ENCODE measurements at regions not wholly inside any gene's neighbourhood (a gene's known extent, or its start where the extent isn't known, plus 50 kb on each side); places are given as distances from the start of the nearest gene placed in this dataset.

- H3K27ac ChIP-seq (ENCODE audit: insufficient read depth, low read length), result no peak overlapping the region
- peak overlapping the region; percentile 56 for H3K4me2 ChIP-seq (ENCODE audit: extremely low read depth, insufficient read depth, low read length)
These were observed 126.2 kb upstream of the PFN2 start for GRCh38 chr3:150096700-150097587.

DNA sequence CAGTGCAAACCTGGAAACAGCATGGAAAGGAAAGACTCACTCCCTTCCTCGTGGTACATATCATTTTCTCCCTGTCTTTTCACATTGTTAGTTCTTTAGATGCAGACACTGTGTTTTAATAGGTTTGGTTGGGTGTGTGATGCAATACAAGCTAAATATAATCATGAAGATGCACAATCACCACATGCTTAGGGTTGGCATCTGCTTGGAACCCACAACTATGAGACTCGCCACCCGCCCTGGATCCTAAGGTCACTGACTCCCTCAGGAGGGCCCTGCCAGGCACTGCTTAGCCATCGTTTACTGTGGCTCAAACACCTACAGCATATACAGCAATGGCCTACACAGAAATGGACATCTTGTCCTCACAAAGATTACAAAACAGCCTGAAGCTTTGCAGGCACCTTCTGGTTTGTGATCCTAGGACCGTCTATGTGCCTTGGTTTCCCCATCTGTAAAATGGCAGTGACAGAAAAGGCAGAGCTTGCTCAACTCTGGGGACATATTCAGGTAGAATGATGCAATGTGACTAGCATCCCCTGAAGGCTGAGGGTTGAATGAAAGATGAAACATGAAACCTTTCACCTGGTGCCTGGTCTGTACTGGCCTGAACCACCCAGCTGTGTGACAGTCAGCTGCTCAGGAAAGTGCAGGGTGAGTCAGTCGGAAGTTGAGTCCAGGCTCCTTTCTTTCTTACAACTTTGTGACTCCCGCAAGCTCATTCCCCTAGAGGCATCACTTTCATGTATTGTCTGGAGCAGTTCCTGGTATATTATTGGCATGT is 123.6 kb upstream of the PFN2 start:
- peaks cover 24% of the 10 kb centered on the region for H3K4me1 ChIP-seq (ENCODE audit: control insufficient read depth, extremely low read depth, insufficient read depth, low read length)
- H2AFZ ChIP-seq (ENCODE audit: low read length), result no peak overlapping the region
- H3K27me3 ChIP-seq (ENCODE audit: control insufficient read depth, insufficient read depth, low read length), result no peaks in the 10 kb centered on the region
- TF ChIP-seq CTCF (conservative IDR thresholded peaks at IDR 0.05 in 1 of 2, IDR thresholded peaks at IDR 0.05 in 1 of 2; ENCODE audit: low read depth in 1 of 2, low read length in 2 of 2), result no peak
- TF ChIP-seq EZH2 (IDR thresholded peaks at IDR 0.05; ENCODE audit: low read length, missing control alignments), result no peak
- no peak overlapping the region for H3K4me2 ChIP-seq (ENCODE audit: extremely low read depth, insufficient read depth, low read length)
- DNase-seq (ENCODE audit: low read depth in 2 of 2), result peak; percentile 39 to 67
- no peak overlapping the region for H3K9ac ChIP-seq (ENCODE audit: insufficient read depth, low read length)
- H3K4me3 ChIP-seq (replicated peaks in 1 of 4; ENCODE audit: control extremely low read depth in 1 of 4, insufficient read depth in 1 of 4, low read depth in 3 of 4, low read length in 4 of 4), result no peak overlapping the region
- H3K27ac ChIP-seq (ENCODE audit: insufficient read depth, low read length), result no peak overlapping the region
- H3K79me2 ChIP-seq (ENCODE audit: control insufficient read depth, insufficient read depth, low read length), result no peaks in the 10 kb centered on the region
- no peaks in the 10 kb centered on the region for H4K20me1 ChIP-seq (ENCODE audit: control insufficient read depth, extremely low read depth, insufficient read depth, low read length)
- H3K36me3 ChIP-seq (ENCODE audit: control insufficient read depth, insufficient read depth, low read length), result no peaks in the 10 kb centered on the region
- no peaks in the 10 kb centered on the region for H3K9me3 ChIP-seq (ENCODE audit: control insufficient read depth, insufficient read depth, low read depth, low read length)

More at GRCh38 chr3:150096700-150097587, 126.2 kb upstream of the PFN2 start:
- no peak overlapping the region for H2AFZ ChIP-seq (ENCODE audit: low read length)
- no peak overlapping the region for H3K9ac ChIP-seq (ENCODE audit: insufficient read depth, low read length)
- H3K4me1 ChIP-seq (ENCODE audit: control insufficient read depth, extremely low read depth, insufficient read depth, low read length), result peaks cover 18% of the 10 kb centered on the region
- no peak overlapping the region for H3K4me3 ChIP-seq (replicated peaks in 1 of 4; ENCODE audit: control extremely low read depth in 1 of 4, insufficient read depth in 1 of 4, low read depth in 3 of 4, low read length in 4 of 4)
- no peak for DNase-seq (ENCODE audit: low read depth in 2 of 2)
- H3K79me2 ChIP-seq (ENCODE audit: control insufficient read depth, insufficient read depth, low read length), result no peaks in the 10 kb centered on the region
- H3K27me3 ChIP-seq (ENCODE audit: control insufficient read depth, insufficient read depth, low read length), result no peaks in the 10 kb centered on the region
- TF ChIP-seq EZH2 (IDR thresholded peaks at IDR 0.05; ENCODE audit: low read length, missing control alignments), result no peak
- no peak for TF ChIP-seq CTCF (conservative IDR thresholded peaks at IDR 0.05 in 1 of 2, IDR thresholded peaks at IDR 0.05 in 1 of 2; ENCODE audit: low read depth in 1 of 2, low read length in 2 of 2)
- no peaks in the 10 kb centered on the region for H3K9me3 ChIP-seq (ENCODE audit: control insufficient read depth, insufficient read depth, low read depth, low read length)
- no peaks in the 10 kb centered on the region for H3K36me3 ChIP-seq (ENCODE audit: control insufficient read depth, insufficient read depth, low read length)
- no peaks in the 10 kb centered on the region for H4K20me1 ChIP-seq (ENCODE audit: control insufficient read depth, extremely low read depth, insufficient read depth, low read length)

GRCh38 chr3:150091626-150092025 is 120.9 kb upstream of the PFN2 start:
- Histone ChIP-seq H3K36me3 (ENCODE audit: control insufficient read depth, insufficient read depth, low read length) (no peaks in the 10 kb centered on the region), H3K9me3 (ENCODE audit: control insufficient read depth, insufficient read depth, low read depth, low read length) (no peaks in the 10 kb centered on the region), H3K4me2 (ENCODE audit: extremely low read depth, insufficient read depth, low read length) (no peak overlapping the region), H2AFZ (ENCODE audit: low read length) (no peak overlapping the region), H3K27me3 (ENCODE audit: control insufficient read depth, insufficient read depth, low read length) (no peaks in the 10 kb centered on the region), H3K79me2 (ENCODE audit: control insufficient read depth, insufficient read depth, low read length) (no peaks in the 10 kb centered on the region), H3K27ac (ENCODE audit: insufficient read depth, low read length) (no peak overlapping the region), H3K4me3 (replicated peaks in 1 of 4; ENCODE audit: control extremely low read depth in 1 of 4, insufficient read depth in 1 of 4, low read depth in 3 of 4, low read length in 4 of 4) (no peak overlapping the region), H3K4me1 (ENCODE audit: control insufficient read depth, extremely low read depth, insufficient read depth, low read length) (peaks cover 13% of the 10 kb centered on the region), H4K20me1 (ENCODE audit: control insufficient read depth, extremely low read depth, insufficient read depth, low read length) (no peaks in the 10 kb centered on the region), H3K9ac (ENCODE audit: insufficient read depth, low read length) (no peak overlapping the region)
- no peak for DNase-seq (ENCODE audit: low read depth in 2 of 2)
- TF ChIP-seq EZH2 (IDR thresholded peaks at IDR 0.05; ENCODE audit: low read length, missing control alignments), result no peak
- no peak for TF ChIP-seq CTCF (conservative IDR thresholded peaks at IDR 0.05 in 1 of 2, IDR thresholded peaks at IDR 0.05 in 1 of 2; ENCODE audit: low read depth in 1 of 2, low read length in 2 of 2)

Measured in fibroblast of lung (primary cell).